IMR-90 (cell line): ENCODE measurements at regions not wholly inside any gene's neighbourhood (a gene's known extent, or its start where the extent isn't known, plus 50 kb on each side); places are given as distances from the start of the nearest gene placed in this dataset.

Experiments
- ATAC-seq: fragments of 200-7000 bp; cut with Tn5 transposase; 2 replicates; pipeline ENCODE4 v1.9.1; 2020; ENCODE audit warnings: low read depth, mild to moderate bottlenecking, moderate library complexity
- BruUV-seq: library from RNA; stranded (reverse); fragments of 400-500 nt; replicated peaks from 2 replicates; lab custom pipeline; 2021; lab: Mats Ljungman, UMichigan
- CTCF ChIA-PET: fragments of 300-600 bp; formaldehyde crosslinking; extraction: SDS; loops from one replicate; lab custom pipeline; 2021; ENCODE audit warnings: antibody characterized with exemption; lab: Yijun Ruan, JAX
- POLR2A ChIA-PET: fragments of 300-600 bp; sonication (Branson Sonifier 250); formaldehyde crosslinking; loops from one replicate; lab custom pipeline; 2022; ENCODE audit warnings: antibody characterized with exemption; ENCODE audit not compliant: unreplicated experiment; lab: Charles Lee
- DNase-seq: peaks from one replicate; pipeline ENCODE4 v3.0.0; 2013
- H2AFZ ChIP-seq: replicated peaks from 2 replicates; pipeline ENCODE3; 2013; ENCODE audit warnings: low read length, mild to moderate bottlenecking; ENCODE audit not compliant: poor library complexity
- H2AK5ac ChIP-seq: 2 replicates; pipeline ENCODE4 v1.6.1; 2013; ENCODE audit warnings: low read depth, low read length, inconsistent platforms
- H2AK9ac ChIP-seq: replicated peaks from 2 replicates; pipeline ENCODE3; 2013; ENCODE audit warnings: mild to moderate bottlenecking, low read depth, low read length, moderate library complexity; ENCODE audit not compliant: poor library complexity
- H2BK120ac ChIP-seq: 2 replicates; pipeline ENCODE4 v1.6.1; 2013; ENCODE audit warnings: low read depth, low read length, inconsistent platforms
- H2BK15ac ChIP-seq: 3 replicates; pipeline ENCODE4 v1.6.1; 2013; ENCODE audit warnings: low read depth, low read length, inconsistent platforms
- H2BK20ac ChIP-seq: 2 replicates; pipeline ENCODE4 v1.6.1; 2013; ENCODE audit warnings: low read depth, mild to moderate bottlenecking, inconsistent platforms, low read length, moderate library complexity
- H2BK5ac ChIP-seq: 2 replicates; pipeline ENCODE4 v1.6.1; 2013; ENCODE audit warnings: mild to moderate bottlenecking, low read depth, low read length, inconsistent platforms; ENCODE audit not compliant: poor library complexity, severe bottlenecking
- H3K14ac ChIP-seq: replicated peaks from 2 replicates; pipeline ENCODE4 v1.6.1; 2013; ENCODE audit warnings: low read depth, low read length, inconsistent platforms
- H3K18ac ChIP-seq: 2 replicates; pipeline ENCODE4 v1.6.1; 2013; ENCODE audit warnings: low read depth, low read length, control low read depth
- H3K23ac ChIP-seq: 2 replicates; pipeline ENCODE4 v1.6.1; 2013; ENCODE audit warnings: low read depth, low read length, inconsistent platforms
- H3K27ac ChIP-seq: 2 replicates; pipeline ENCODE4 v1.5.1; 2013; ENCODE audit warnings: mild to moderate bottlenecking, control low read depth, low read length; ENCODE audit not compliant: insufficient read depth
- H3K27me3 ChIP-seq: 2 replicates; pipeline ENCODE4 v1.6.1; 2013; ENCODE audit warnings: low read length; ENCODE audit not compliant: control insufficient read depth, insufficient read depth
- H3K36me3 ChIP-seq: 2 replicates; pipeline ENCODE4 v1.6.1; 2013; ENCODE audit warnings: low read length, mixed read lengths; ENCODE audit not compliant: control insufficient read depth, insufficient read depth
- H3K4ac ChIP-seq: 2 replicates; pipeline ENCODE4 v1.6.1; 2013; ENCODE audit warnings: low read depth, low read length, inconsistent platforms
- H3K4me1 ChIP-seq: 2 replicates; pipeline ENCODE4 v1.6.1; 2013; ENCODE audit warnings: low read length, mixed read lengths; ENCODE audit not compliant: control insufficient read depth, insufficient read depth
- H3K4me2 ChIP-seq: 2 replicates; pipeline ENCODE4 v1.6.1; 2013; ENCODE audit warnings: low read depth, mild to moderate bottlenecking, control low read depth, low read length, moderate library complexity
- H3K4me3 ChIP-seq: 2 replicates; pipeline ENCODE4 v1.5.1; 2013; ENCODE audit warnings: low read depth, mild to moderate bottlenecking, control low read depth, low read length, moderate library complexity; ENCODE audit not compliant: insufficient read depth
- H3K56ac ChIP-seq: 2 replicates; pipeline ENCODE4 v1.6.1; 2013; ENCODE audit warnings: low read length, inconsistent platforms; ENCODE audit not compliant: insufficient read depth; ENCODE audit errors: extremely low read depth
- H3K79me1 ChIP-seq, 2 experiments: 2 replicates each; pipeline ENCODE4 v1.6.1; 2013; ENCODE audit warnings: low read length in 2 of 2, inconsistent platforms in 1 of 2, low read depth in 1 of 2
- H3K9ac ChIP-seq: 2 replicates; pipeline ENCODE4 v1.6.1; 2013; ENCODE audit warnings: low read depth, low read length, control low read depth
- H3K9me1 ChIP-seq: 2 replicates; pipeline ENCODE4 v1.6.1; 2013; ENCODE audit warnings: low read length, inconsistent platforms; ENCODE audit not compliant: insufficient read depth
- H3K9me3 ChIP-seq: 2 replicates; pipeline ENCODE4 v1.6.1; 2013; ENCODE audit warnings: low read length; ENCODE audit not compliant: control insufficient read depth, insufficient read depth
- H4K20me1 ChIP-seq: 2 replicates; pipeline ENCODE4 v1.6.1; 2013; ENCODE audit warnings: low read length, inconsistent platforms; ENCODE audit not compliant: insufficient read depth
- H4K5ac ChIP-seq: 2 replicates; pipeline ENCODE4 v1.6.1; 2013; ENCODE audit warnings: mild to moderate bottlenecking, low read depth, low read length, control low read depth
- H4K8ac ChIP-seq, 2 experiments: 2 replicates each; pipeline ENCODE4 v1.6.1; 2013; ENCODE audit warnings: low read depth in 2 of 2, low read length in 2 of 2, control low read depth in 1 of 2, inconsistent platforms in 1 of 2
- H4K91ac ChIP-seq: 2 replicates; pipeline ENCODE4 v1.6.1; 2013; ENCODE audit warnings: low read depth, low read length, inconsistent platforms; ENCODE audit not compliant: insufficient read depth
- CTCF ChIP-seq: conservative IDR thresholded peaks from 2 replicates; pipeline ENCODE4 v1.5.1; 2012; ENCODE audit warnings: mild to moderate bottlenecking, low read depth, low read length, improper control_type of control experiment
- FOS ChIP-seq: fragments of 150-350 bp; IDR thresholded peaks from 2 replicates; pipeline ENCODE4 v1.6.1; 2016; ENCODE audit warnings: low read depth, low read length
- RAD21 ChIP-seq: IDR thresholded peaks from 2 replicates; pipeline ENCODE4 v1.6.1; 2012; ENCODE audit warnings: low read length, improper control_type of control experiment
- WGBS, 2 experiments: methylation state at CpG; one replicate each; pipeline versions ENCODE4 v1.1.5 to v1.1.7; 2013; ENCODE audit warnings: missing lambda C conversion rate in 2 of 2; ENCODE audit not compliant: insufficient read length in 1 of 2; ENCODE audit errors: extremely low coverage in 2 of 2; 5-methylcytosine and 5-hydroxymethylcytosine counted together
- dilution Hi-C: fragments of 300-500 bp; cut with HindIII; formaldehyde crosslinking; loops from one replicate; pipeline ENCODE4 v1.14.3; 2018; ENCODE audit warnings: low sequenced_read_pairs; ENCODE audit not compliant: unreplicated experiment
- in situ Hi-C: fragments of 300-500 bp; cut with MboI; formaldehyde crosslinking; loops from 3 replicates; pipeline ENCODE4 v1.14.3; 2019; ENCODE audit warnings: low sequenced_read_pairs, inconsistent platforms, mixed read lengths
- intact Hi-C: fragments of 100-400 bp; cut with micrococcal nuclease; formaldehyde crosslinking; loops from 2 replicates; pipeline ENCODE4 v1.10.0; 2022

DNA sequence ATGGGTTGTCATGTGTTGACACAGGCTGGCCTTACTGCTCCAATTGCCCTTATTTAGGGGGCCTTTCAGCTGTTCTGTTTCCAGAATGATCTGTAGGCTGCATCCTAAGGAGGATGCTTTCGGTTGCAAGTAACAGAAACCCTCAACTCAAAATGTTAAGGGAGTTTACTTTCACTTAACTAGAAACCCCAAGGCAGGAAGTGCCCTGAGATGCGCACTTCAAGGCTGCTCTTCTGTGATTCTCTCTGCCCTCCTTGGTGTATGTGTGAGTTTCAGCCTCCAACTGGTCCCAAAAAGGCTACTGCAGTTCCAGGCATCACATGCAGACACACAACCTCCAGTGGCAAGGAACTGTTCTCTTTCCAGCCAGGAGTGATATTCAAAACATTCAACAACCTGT, 97.3 kb upstream of the ATP6AP2 start:
- no peaks in the 10 kb centered on the region for H3K4me1 ChIP-seq
- POLR2A ChIA-PET: no interaction called here
- intact Hi-C loops (no loop called here), in situ Hi-C loops (no loop called here), dilution Hi-C loops (no loop called here)
- DNase-seq (no peak), ATAC-seq (no peak)
- no peak overlapping the region for H3K56ac ChIP-seq
- H2AK5ac ChIP-seq: no peak overlapping the region
- no peak overlapping the region for H2AK9ac ChIP-seq
- no peaks in the 10 kb centered on the region for H3K9me1 ChIP-seq
- CTCF ChIA-PET: no interaction called here
- H3K4me3 ChIP-seq: no peak overlapping the region
- WGBS, 2 experiments: no CpG with 5 or more reads among the region's 2 CpGs
- TF ChIP-seq CTCF: no peak
- no peak for TF ChIP-seq FOS
- no peak for TF ChIP-seq RAD21
- no peak overlapping the region for H2AFZ ChIP-seq
- no peak overlapping the region for H3K9ac ChIP-seq
- no peak overlapping the region for H4K8ac ChIP-seq
- H3K27me3 ChIP-seq: peaks cover 27% of the 10 kb centered on the region
- no peaks in the 10 kb centered on the region for H4K20me1 ChIP-seq
- no peaks in the 10 kb centered on the region for H3K79me1 ChIP-seq
- peaks cover 5% of the 10 kb centered on the region for H3K9me3 ChIP-seq
- no peak overlapping the region for H3K4ac ChIP-seq
- no peak overlapping the region for H3K14ac ChIP-seq
- no peak overlapping the region for H4K91ac ChIP-seq
- no peak overlapping the region for H3K23ac ChIP-seq
- H3K18ac ChIP-seq: no peak overlapping the region
- no peak overlapping the region for H3K4me2 ChIP-seq
- no peak overlapping the region for H2BK120ac ChIP-seq
- no peak overlapping the region for H4K5ac ChIP-seq
- no peak overlapping the region for H2BK15ac ChIP-seq
- no peak overlapping the region for H2BK5ac ChIP-seq
- no TSS peak for BruUV-seq
- no peak overlapping the region for H2BK20ac ChIP-seq
- no peaks in the 10 kb centered on the region for H3K36me3 ChIP-seq
- no peak overlapping the region for H3K27ac ChIP-seq
